Left cardiac atrium (tissue), 4 donors: ENCODE measurements at regions not wholly inside any gene's neighbourhood (a gene's known extent, or its start where the extent isn't known, plus 50 kb on each side); places are given as distances from the start of the nearest gene placed in this dataset.
A peak's percentile ranks its signal among the peaks of the same experiment; 100 is the strongest.
"Not testable (repeated sequence)": the region's sequence is repeated elsewhere in the genome, so short reads cannot be mapped to it uniquely, and the experiment has no call there.

ENCODE experiments used
- ATAC-seq, 2 donors: fragments of 200-7000 bp; cut with Tn5 transposase; one replicate each; pipeline ENCODE4 v1.9.1; 2020; ENCODE audit warnings: mild to moderate bottlenecking in 2 of 2, moderate library complexity in 2 of 2
- DNase-seq: peaks from one replicate; pipeline ENCODE4 v3.0.0-alpha.2; 2020
- intact Hi-C, 2 donors: fragments of 100-400 bp; cut with DNase I; formaldehyde crosslinking; loops; one replicate each; pipeline versions ENCODE4 v1.14.1 to v1.15.1; 2022 to 2023
- donor health status: DM: no; HTN: yes; CAD: no.
- donor health status: DM: no; HTN: yes; CAD: no; lungs with severe emphysema.
- donor health status: DM: yes; HTN: yes; CAD: no.
- donor health status: Dilated cardiomyopathy.

GRCh38 chr6:166718516-166718915 is 91.5 kb upstream of the RPS6KA2 start:
- intact Hi-C loops, result no loop called here
- DNase-seq (no peak), ATAC-seq (no peak)

GRCh38 chr6:166716910-166717617 is 90.0 kb upstream of the RPS6KA2 start:
- intact Hi-C loops, result no loop called here
- DNase-seq, result no peak
- no peak for ATAC-seq

- ATAC-seq (no peak), DNase-seq (no peak)
- intact Hi-C loops, result no loop called here
Observed at GRCh38 chr6:166715992-166716391, 88.9 kb upstream of the RPS6KA2 start.

- no peak for DNase-seq
- intact Hi-C loops, result no loop called here
Observed at GRCh38 chr6:166715065-166715464, 88.0 kb upstream of the RPS6KA2 start.

GRCh38 chr6:166714581-166714980 is 87.5 kb upstream of the RPS6KA2 start:
- DNase-seq (no peak), ATAC-seq (peak in 1 of 2 donors; percentile 8)
- intact Hi-C loops, result no loop called here

More at GRCh38 chr6:166715065-166715464, 88.0 kb upstream of the RPS6KA2 start:
- ATAC-seq, result peak; percentile 29 to 50

GRCh38 chr6:166714187-166714510 is 87.1 kb upstream of the RPS6KA2 start:
- DNase-seq (no peak), ATAC-seq (no peak)
- intact Hi-C loops, result no loop called here

GRCh38 chr6:166713434-166714186 is 86.6 kb upstream of the RPS6KA2 start:
- ATAC-seq (peak in 1 of 2 donors; percentile 23), DNase-seq (no peak)
- intact Hi-C loops, result no loop called here

- peak; percentile 17 to 18 for ATAC-seq
- intact Hi-C loops, result no loop called here
- no peak for DNase-seq
Observed at GRCh38 chr6:166712286-166713228, 85.5 kb upstream of the RPS6KA2 start.

- ATAC-seq (no peak), DNase-seq (no peak)
- intact Hi-C loops, result no loop called here
Observed at GRCh38 chr6:166710084-166710483, 83.0 kb upstream of the RPS6KA2 start.

GRCh38 chr6:166708460-166708859 is 81.4 kb upstream of the RPS6KA2 start:
- intact Hi-C loops, result no loop called here
- DNase-seq (no peak), ATAC-seq (no peak)

- peak; percentile 62 for DNase-seq
- ATAC-seq, result peak; percentile 82 to 94
- intact Hi-C loops, result no loop called here
Observed at GRCh38 chr6:166707045-166707444, 80.0 kb upstream of the RPS6KA2 start.

GRCh38 chr6:166705069-166705468 is 78.0 kb upstream of the RPS6KA2 start:
- no peak for ATAC-seq
- intact Hi-C loops, result no loop called here
- DNase-seq, result no peak

- ATAC-seq (no peak), DNase-seq (no peak)
- intact Hi-C loops, result no loop called here
Observed at GRCh38 chr6:166704171-166704570, 77.1 kb upstream of the RPS6KA2 start.

- DNase-seq, result no peak
- no peak for ATAC-seq
- intact Hi-C loops, result no loop called here
Observed at GRCh38 chr6:166703149-166703710, 76.2 kb upstream of the RPS6KA2 start.

GRCh38 chr6:166701424-166701823 is 74.4 kb upstream of the RPS6KA2 start:
- intact Hi-C loops, ATAC-seq, DNase-seq: not testable (repeated sequence)

GRCh38 chr6:166700871-166701270 is 73.8 kb upstream of the RPS6KA2 start:
- intact Hi-C loops, DNase-seq, ATAC-seq: not testable (repeated sequence)

GRCh38 chr6:166697113-166697512 is 70.1 kb upstream of the RPS6KA2 start:
- intact Hi-C loops, result no loop called here
- DNase-seq, result no peak
- ATAC-seq, result no peak

- intact Hi-C loops, result no loop called here
- ATAC-seq, result no peak
- no peak for DNase-seq
Observed at GRCh38 chr6:166693880-166694279, 66.8 kb upstream of the RPS6KA2 start.

- DNase-seq, result no peak
- intact Hi-C loops, result no loop called here
- ATAC-seq, result peak in 1 of 2 donors; percentile 6
Observed at GRCh38 chr6:166692723-166693302, 65.8 kb upstream of the RPS6KA2 start.
